GM18507 (cell line): ENCODE measurements at regions not wholly inside any gene's neighbourhood (a gene's known extent, or its start where the extent isn't known, plus 50 kb on each side); places are given as distances from the start of the nearest gene placed in this dataset.
"Not testable (repeated sequence)": the region's sequence is repeated elsewhere in the genome, so short reads cannot be mapped to it uniquely, and the experiment has no call there.

Experiments used
- DNase-seq: peaks from one replicate; pipeline ENCODE4 v3.0.0; 2011; ENCODE audit warnings: low read depth; ENCODE audit not compliant: insufficient read length; ENCODE audit errors: extremely low spot score
- FAIRE-seq: peaks from 2 replicates; lab custom pipeline; 2011; peaks lifted over from hg19 to GRCh38; lab: Jason Lieb, UNC

DNA sequence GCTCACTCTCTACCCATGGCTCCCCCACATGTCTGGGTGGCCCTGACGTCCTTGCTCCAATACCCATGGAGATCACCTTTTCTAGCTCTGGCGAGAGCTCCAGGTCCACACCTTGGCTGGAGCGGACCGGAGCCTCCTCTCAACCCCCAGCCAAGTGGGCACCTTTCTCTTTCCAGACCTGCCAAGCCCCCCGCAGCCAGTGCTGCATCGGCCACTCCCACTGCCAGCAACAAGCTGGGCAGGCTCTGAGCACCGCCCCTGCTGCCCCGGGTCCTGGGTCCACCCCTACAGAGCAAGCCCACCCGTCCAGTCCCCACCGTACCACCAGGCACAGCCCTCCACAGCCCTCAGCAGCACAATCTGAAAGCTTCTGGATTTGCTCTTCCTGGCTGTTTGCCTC, 98.2 kb upstream of the C14orf180 start:
- no peak for DNase-seq
- FAIRE-seq: no peak

DNA sequence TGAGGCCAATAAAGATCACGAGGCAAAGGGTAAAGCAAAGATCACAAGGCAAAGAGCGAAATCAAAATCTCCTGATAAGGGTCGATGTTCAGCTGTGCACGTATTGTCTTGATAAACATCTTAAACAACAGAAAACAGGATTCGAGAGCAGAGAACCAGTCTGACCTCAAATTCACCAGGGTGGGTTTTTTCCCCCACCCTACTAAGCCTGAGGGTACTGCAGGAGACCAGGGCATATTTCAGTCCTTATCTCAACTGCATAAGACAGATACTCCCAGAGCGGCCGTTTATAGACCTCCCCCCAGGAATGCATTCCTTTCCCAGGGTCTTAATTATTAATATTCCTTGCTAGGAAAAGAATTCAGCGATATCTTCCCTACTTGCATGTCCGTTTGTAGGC, 97.5 kb upstream of the C14orf180 start:
- DNase-seq, FAIRE-seq: not testable (repeated sequence)

DNA sequence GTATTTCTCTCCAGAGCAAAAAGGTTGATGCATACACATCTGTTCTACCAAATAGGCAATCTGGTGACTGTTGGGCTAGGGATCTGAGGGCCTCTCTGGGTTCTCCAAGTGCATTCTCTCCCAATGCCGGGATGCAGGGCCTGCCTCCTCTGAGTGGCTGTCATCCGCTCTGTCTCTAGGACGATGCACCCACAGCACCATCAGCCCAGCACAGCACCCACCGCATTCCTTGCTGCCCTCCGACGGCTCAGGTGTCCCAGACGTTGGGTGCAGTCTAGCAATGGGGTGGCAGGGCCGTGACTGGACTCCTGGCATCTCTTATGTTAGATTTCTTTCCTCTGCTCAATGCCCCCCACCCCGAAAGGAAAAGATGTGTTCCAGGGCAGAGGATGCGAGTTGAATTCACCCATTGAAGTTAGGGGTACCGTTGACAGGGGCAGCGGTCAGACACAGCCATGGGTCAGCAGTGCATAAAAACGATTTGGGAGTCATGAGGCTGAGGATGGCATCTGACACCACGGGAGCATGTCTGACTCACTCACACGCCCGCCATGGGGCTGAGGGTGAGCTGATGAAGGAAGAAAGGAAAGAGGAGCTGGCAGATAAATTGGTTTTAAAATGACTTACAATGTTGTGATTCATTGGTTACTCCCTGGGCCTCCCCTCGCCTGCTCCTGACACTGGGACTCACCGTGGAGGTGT, 93.2 kb upstream of the C14orf180 start:
- no peak for DNase-seq
- FAIRE-seq: no peak

DNA sequence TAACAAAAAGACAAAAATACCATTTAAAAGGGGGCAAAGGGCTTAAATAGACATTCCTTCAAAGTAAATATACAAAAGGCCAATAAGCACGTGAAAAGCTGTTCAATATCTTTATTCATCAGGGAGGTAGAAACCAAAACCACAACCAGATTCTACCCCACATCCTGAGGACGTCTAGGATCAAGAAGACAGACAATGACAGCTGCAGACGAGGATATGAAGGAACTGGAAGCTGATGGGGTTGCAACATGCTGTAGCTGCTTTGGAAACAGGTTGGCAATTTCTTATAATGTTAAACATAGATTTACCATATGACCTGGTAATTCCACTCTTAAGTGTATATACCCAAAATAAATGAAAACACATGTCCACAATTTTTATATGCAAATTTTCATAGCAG, 85.1 kb upstream of the C14orf180 start:
- DNase-seq (no peak), FAIRE-seq (no peak)

DNA sequence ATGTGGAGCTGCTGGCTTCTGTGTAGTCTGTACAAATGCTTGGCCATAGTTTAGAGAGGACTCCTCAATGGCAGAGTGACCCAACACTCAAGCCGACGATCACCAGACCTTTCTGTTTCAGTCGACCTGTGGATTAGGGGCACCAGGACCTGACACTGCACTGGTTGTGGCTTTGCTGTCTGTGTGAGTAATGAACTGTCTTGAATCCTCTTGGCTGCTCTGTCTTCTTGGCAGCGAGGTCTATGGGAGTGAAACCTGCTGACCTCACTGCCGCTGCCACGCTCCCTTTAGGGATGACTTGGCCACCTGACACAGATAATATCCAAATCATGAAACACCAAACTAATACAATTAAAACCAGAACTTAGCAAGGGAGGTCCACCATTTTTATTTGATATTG, 83.5 kb upstream of the C14orf180 start:
- FAIRE-seq (no peak), DNase-seq (no peak)

DNA sequence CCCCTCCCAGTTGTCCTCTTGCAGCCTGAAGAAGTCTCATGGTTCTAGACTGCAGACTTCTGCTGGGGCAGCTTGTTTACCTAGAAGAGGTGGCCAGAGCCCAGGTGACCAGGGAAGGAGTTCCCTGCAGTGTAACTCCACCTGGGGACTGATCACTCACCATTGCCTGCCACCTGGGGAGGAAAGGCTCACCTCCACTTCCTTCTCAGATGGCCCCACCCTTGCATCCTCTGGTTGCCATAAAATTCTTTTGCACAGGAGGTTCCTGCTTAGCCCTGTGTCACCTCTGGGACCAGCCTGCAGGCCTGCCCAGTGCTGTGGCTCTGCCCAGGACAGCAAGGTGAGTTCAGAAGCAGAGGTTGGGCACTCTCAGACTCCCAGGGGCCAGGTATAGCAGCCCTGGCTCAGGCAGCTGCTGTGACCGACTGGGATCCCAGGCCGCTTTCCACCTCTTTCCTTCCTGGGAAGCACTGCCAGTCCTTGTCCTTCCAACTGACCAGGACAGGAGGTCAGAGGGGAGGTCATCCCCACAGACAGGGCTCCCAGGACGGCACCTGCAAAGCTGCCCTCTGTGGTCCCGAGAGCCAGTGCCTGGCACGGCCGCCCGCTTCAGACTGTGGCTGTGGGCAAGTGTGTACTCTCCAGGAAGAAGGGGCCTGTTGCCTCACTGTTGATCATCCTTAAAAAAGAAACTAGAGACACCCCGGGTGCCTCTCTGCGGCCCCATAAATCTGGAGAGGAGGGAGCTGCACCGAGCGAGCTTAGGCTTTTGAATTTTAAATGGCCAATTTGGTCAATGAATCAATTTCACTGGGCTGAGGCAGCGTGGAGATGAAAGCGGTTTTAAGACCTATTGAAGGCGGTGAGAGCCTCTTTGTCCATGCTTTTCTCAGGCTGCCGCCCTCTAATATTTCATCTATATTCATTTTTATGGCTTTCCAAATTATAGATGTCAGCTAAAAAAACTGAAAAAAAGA, 79.5 kb upstream of the C14orf180 start:
- FAIRE-seq (no peak), DNase-seq (no peak)

DNA sequence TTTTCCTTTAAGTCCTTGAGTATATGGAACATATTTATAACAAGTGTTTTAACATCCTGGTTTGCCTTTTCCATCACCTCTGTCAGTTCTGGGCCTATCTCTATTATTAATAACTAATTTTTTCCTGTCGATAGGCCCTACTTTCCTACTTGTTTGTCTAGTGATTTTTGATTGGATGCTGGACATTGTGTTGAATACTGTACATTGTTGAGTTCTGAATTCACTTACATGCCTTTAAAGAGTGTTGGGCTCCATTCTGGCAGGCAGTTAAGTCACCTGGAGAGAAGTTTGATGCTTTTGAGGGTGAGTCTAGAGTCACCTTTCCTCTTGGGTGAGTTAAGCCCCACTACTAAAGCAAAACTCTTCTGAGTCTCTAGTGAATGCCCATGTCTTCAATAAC, 77.5 kb upstream of the C14orf180 start:
- DNase-seq (no peak), FAIRE-seq (no peak)

DNA sequence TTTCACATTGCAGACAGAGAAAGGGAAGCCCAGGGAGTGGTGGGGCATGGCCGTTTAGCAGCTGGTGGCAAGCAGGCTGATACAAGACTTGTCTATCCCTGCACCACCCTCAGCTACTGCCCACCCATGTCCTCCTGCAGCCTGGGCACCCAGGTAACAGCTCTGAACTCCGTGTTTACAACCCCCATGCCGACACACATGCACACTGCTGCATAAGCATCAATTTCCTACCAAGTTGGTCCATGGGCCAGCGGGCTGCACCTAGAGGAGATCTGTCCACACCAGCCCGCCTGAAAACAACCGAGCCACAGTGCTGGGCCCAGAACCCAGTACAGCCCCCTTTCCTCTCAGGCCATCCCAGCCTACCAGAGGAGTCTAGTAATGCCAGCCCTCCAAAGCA, 75.9 kb upstream of the C14orf180 start:
- FAIRE-seq: no peak

DNA sequence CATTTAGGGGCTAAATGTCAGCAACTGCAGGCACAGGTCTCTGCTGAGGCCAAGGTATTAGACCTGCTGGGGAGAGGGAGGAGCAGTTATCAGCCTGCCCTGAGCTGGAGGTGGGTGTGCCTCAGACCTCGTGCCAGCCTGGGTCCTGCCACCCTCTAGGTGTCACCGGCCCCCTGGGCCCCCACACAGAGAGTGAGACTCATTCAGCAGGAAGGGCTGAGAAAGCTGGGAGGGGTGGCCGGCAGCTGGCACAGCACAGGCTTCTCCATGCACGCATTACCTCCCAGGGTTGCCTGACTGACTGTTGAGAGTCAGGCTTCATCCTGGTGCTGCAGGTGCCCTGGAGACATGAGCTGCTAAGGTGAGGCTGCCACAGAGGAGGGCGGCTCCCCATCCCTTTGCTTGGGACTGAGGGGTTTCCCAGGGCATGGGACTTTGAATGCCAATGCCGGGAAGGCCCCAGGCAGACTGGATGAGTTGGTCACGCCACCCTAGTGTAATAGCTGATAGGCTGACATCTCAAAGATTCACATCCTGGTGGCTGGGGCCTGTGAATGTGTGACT, 75.3 kb upstream of the C14orf180 start:
- FAIRE-seq: no peak
- no peak for DNase-seq

More for the DNA sequence above, 75.9 kb upstream of the C14orf180 start:
- DNase-seq: no peak

DNA sequence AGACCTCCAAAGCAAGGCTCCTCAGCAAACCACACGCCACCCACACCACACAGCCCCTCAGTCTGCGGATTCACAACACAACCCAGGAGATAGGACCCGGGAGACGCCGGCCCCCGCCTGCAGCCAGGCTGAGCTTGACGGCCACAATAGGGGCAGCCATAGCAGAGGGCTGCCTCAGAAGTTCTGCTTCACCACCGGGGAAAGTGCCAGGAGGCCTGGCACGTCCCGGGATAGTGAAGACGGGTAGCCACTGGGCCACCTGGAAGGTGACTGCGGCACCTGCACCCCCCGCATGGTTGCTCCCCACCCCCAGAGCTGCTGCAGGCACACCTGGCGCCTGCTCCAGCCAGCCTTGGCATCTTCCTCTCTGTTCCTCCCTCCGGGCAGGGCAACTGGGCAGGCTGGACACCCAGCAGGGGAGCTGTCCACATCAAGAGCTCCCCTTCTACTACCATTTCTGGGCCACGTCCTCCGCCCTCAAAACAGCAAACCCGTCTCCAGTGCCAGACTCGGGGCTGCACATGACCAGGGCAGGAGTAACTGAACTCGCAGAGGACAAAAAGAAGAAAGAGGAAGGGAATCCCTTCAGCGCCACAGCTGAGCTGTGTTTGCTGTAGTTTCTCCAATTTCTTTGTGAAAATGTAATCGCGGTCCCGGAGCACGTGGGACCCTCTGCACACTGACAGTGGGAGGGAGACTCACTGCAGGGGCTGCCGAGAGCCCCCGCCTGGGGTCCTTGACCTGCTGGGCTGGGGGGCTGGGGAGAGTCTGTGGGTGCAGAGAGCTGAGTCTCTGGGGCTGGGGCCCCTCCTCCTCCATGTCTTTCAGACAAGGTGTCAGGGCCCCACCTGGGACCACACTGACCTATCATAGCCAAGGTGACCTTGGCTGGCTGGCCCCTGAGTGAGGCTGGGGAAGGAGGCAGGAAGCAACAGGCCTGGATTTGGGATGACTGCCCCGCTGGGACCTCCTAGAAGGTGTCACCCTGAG, 74.2 kb upstream of the C14orf180 start:
- DNase-seq: no peak
- no peak for FAIRE-seq

DNA sequence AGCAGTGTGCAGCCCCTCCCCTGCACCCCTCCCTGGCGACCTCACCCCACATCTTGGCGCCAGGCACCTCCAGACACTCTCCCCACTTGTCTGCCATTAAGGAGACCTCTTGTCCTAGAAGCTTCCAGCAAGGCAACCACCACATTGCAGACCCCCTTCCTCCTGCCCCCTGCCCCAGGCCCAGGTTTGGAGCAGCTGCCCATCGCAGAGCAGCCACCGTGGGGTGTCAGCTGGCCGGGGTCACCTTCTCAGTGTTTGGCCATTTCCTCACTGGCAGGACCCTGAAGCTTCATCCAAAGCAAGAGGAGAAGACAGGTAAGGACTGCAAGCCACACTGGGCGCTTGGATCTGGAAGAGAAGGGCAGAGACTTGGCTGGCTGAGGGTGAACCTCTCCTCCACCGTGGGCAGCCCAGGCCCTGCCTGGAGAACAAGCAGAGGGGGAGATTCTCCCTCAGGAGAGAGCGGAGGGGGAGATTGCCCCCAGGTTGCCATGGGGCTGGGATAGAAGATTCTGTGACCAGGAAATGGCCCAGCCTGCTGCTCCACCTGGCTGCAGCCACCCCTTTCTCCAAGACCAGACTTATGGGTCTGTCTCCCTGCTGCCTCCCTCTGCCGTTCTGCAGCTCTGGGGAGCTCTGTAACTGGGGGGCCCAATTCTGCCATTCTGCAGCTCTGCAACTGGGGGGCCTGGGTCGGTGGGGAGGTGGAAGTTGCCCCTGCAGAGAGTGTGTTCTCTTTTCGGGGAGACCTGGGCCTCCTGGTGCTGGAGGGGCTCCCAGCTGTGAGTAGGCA, 72.9 kb upstream of the C14orf180 start:
- DNase-seq (no peak), FAIRE-seq (no peak)

DNA sequence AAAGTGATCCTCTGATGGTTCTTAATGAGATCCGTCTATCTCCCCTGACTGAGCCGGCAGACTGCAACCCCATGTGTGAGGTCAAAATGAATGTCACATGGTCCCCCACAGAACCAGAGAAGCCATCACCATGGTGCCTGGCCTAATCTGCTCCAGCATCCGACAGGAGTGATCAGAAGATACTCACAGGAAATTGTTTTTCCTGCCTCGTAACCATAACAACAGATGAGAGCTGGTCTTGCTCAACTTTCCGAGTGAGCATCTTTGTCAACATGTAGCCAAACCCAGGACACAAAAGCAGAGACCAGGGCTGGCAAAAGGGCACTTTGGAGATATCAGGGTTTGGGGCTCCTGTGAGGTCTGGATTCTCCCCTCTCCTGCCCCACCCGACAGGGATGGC, 72.1 kb upstream of the C14orf180 start:
- FAIRE-seq: no peak

DNA sequence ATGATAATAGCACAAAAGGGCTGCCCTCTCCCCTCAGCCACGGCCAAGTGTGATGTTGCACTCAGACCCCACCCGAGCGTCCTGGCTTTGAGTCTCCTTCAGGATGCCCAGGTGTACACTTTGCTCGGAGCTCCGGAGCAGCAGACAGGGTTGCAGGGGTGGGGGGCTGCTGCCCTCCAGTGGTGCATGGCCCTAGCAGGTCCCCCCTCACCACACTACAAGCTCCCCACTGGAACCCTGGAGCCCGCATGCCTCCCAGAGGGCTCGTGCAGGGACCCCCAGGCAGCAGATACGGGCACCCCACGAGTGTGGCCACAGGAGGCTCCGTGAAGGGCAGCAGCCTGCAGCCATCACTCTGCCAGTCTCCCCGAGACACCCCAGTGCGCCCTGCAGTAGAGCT, 69.9 kb upstream of the C14orf180 start:
- DNase-seq (no peak), FAIRE-seq (no peak)

More for the DNA sequence above, 72.1 kb upstream of the C14orf180 start:
- no peak for DNase-seq

DNA sequence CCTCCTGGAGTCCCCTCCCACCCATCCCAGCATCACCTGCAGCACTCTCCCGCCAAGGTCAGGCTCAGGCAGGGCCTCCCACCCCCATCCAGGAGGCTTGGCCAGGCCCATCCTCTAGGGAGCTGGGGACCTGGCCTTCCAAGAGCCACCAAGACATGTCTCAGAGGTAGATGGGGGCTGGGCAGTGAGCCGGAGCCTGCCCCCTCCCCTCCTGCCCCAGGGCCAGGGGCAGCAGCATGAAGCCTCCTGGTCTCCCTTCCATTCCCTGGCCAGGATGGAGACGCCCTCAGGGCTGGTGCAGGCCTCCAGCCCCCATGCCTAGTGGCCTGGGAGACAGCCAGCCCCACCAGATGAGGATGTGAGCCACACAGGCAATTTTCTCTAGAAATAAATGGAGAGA, 69.3 kb upstream of the C14orf180 start:
- FAIRE-seq: no peak
- no peak for DNase-seq

DNA sequence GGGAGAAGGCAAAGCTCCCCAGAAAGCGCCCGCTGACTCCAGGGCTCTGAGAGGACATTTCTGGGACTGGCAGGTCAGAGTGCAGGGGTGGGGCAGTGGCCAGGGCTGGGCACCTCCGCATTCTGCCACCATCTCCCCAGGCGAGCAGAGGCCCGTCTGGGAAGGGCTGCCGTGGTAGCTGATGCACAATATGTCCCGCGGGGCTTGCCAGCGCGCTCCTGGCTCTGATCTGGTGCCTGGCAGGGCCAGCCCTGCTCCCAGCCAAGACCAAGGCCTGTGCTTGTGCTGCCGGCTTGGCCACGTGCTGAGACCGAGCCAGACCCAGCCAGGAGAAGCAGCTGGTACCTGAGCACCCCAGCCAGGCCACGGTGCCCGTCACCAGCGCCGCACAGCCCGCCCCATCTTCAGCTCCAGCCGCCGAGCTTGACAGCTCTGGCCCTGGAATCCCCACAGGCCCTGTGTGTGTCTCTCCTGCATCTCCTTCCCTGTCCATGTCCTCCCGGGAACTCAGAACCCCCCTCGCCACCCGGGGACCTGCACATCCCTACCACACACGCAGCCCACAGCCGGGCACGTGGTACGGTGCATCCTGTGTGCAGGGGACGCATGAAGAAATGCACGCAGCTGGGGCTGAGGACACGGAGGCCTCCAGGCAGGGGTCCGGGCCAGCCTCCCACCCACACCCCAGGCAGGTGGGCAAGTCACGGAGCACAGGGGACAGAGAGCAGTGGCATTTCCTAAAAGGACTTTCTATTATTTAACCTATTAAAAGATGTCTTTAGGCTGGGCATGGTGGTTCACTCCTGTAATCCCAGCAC, 68.6 kb upstream of the C14orf180 start:
- DNase-seq (no peak), FAIRE-seq (no peak)

DNA sequence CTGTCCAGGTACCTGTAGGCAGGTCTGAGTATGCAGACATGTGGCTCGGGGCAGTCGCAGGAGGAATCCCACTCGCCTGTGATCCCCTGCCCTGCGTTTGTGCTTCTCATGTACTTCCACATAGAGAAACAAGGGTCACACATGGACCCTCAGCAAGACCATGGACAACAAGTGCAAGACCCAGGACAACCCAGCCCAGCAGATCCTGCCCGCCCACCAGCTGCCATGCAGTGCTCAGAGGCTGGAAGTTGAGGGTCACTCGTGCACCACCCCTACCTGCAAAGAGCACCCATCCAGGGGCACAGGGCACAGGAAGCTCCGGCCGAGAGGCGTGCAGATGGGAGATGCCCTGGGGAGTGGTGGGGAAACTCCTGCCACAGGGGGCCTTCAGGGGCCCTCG, 67.5 kb upstream of the C14orf180 start:
- no peak for DNase-seq
- no peak for FAIRE-seq

DNA sequence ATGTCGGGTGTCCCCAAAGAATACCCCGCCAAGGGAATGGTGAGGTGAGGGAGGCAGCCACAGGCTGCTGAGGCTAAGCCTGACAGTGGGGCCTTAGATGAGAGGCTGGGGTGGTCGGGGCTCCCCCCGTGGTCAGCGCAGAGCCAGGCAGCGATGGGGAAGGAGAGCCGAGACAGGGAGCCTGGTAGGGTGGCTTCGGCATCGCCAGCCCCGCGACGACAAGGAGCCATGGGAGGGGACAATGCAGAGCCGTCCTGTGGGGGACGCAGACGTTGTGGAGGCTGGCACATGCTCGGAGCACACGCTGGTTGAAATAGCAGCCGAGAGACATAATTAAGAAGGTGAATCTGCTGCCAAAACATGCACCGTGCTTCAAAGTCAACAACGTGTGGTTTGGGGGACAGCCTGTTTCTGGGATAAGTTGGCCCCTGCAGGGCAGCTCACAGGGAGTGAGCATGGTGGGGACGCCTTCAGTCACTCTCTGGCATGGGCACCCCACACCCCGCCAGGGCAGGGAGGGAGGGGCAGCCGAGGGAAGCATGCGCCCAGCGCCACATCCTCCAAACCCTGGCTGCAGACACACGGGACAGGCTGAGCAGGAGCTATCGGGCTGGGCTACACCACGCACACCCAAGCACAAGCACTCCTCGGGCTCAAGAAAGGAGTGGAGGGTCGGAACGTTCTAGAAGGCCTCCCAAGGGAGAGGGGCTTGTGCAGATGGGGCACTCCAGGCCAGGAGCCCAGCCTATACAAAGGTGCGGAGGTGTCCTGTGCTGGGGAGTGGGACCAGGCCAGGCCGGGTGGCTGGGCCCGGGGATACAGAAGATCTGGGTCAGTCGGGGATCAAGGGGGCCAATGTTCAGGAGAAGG, 66.6 kb upstream of the C14orf180 start:
- FAIRE-seq: no peak
- DNase-seq: no peak
